Posterior cingulate gyrus (tissue), 11 donors: ENCODE measurements at regions not wholly inside any gene's neighbourhood (a gene's known extent, or its start where the extent isn't known, plus 50 kb on each side); places are given as distances from the start of the nearest gene placed in this dataset.

Experiments used
- DNase-seq, 10 donors: peaks; one replicate each; pipeline versions ENCODE4 v3.0.0 to v3.0.0-alpha.2; 2020 to 2021; ENCODE audit warnings: mixed read lengths in 3 of 10
- intact Hi-C: fragments of 100-400 bp; cut with DNase I; formaldehyde crosslinking; loops from one replicate; pipeline ENCODE4 v1.15.1; 2023

GRCh38 chr7:127447326-127447945 is 54.9 kb upstream of the ZNF800 start:
- intact Hi-C loops, result no loop called here

GRCh38 chr7:127446842-127447241 is 54.3 kb upstream of the ZNF800 start:
- no peak for DNase-seq
- intact Hi-C loops, result no loop called here

More at GRCh38 chr7:127447326-127447945, 54.9 kb upstream of the ZNF800 start:
- DNase-seq, result peak in 2 of 10 donors; percentile 33 to 67
